GM12892 (cell line): ENCODE measurements at regions not wholly inside any gene's neighbourhood (a gene's known extent, or its start where the extent isn't known, plus 50 kb on each side); places are given as distances from the start of the nearest gene placed in this dataset.
"Not testable (repeated sequence)": the region's sequence is repeated elsewhere in the genome, so short reads cannot be mapped to it uniquely, and the experiment has no call there.

Experiments
- DNase-seq: peaks from one replicate; pipeline ENCODE4 v3.0.0; 2011; ENCODE audit not compliant: insufficient read length
- FAIRE-seq: peaks from 2 replicates; lab custom pipeline; 2011; peaks lifted over from hg19 to GRCh38; lab: Jason Lieb, UNC
- POLR2A ChIP-seq: IDR thresholded peaks from 2 replicates; pipeline ENCODE4 v1.6.1; 2011; ENCODE audit warnings: low read depth, low read length, control low read depth
- POLR2AphosphoS5 ChIP-seq: IDR thresholded peaks from 2 replicates; pipeline ENCODE4 v1.6.1; 2011; ENCODE audit warnings: low read depth, low read length, control low read depth
- TAF1 ChIP-seq: IDR thresholded peaks from 2 replicates; pipeline ENCODE4 v1.6.1; 2011; ENCODE audit warnings: low read depth, mild to moderate bottlenecking, control low read depth, low read length, borderline replicate concordance

DNA sequence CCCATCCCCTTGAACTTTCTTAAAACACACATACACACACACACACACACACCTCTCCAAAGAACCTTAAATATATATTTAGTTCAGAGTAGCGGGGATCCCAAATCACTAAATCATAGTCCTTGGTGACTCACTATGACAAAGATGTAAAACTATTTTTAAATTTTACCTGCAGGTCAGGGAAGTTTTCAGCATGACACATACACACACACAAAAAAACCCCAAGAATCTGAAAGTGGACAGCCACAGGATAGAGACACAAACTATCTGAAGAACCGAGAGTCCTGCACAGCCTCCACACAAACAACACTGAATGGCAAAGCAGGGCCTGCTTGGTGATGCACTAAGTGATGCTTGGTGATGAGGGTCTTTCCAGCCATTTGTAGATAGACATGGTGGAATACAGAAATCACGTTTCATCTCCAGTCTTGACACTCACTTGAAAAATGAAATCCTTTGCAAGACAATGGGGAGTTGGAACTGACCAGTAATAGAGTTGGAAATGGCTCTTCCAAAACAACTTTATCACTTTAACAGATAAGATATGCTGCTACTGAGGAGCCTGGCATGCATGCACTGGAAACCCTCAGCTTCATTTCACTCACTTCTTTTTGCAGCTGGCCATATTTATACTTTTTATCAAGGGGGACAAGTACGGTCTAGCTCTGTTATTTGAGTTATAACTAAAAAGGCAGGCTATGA is 307.3 kb downstream of the RAPGEF2 start:
- FAIRE-seq (no peak), DNase-seq (no peak)
- TF ChIP-seq POLR2A, result no peak
- TF ChIP-seq TAF1, result no peak
- no peak for TF ChIP-seq POLR2AphosphoS5

DNA sequence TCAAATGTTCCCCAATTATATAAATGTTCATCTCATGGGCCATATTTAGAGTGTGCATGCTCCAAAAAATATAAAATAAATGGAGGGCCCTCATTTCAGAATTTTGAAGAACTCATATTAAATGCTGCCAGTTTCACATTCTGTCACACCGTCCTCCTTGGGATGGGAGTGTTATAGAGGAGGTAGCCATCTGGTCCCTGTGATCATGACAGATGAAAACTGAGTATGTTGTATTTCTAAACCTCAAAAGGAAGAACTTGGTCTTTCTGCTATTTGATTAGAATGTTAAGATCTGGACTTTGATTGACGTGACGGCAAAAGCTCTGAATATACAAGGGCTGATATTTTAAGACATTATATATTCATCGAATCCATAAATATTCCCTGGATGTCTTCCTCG is 308.0 kb downstream of the RAPGEF2 start:
- DNase-seq (no peak), FAIRE-seq (no peak)
- TF ChIP-seq POLR2A, result no peak
- no peak for TF ChIP-seq POLR2AphosphoS5
- no peak for TF ChIP-seq TAF1

DNA sequence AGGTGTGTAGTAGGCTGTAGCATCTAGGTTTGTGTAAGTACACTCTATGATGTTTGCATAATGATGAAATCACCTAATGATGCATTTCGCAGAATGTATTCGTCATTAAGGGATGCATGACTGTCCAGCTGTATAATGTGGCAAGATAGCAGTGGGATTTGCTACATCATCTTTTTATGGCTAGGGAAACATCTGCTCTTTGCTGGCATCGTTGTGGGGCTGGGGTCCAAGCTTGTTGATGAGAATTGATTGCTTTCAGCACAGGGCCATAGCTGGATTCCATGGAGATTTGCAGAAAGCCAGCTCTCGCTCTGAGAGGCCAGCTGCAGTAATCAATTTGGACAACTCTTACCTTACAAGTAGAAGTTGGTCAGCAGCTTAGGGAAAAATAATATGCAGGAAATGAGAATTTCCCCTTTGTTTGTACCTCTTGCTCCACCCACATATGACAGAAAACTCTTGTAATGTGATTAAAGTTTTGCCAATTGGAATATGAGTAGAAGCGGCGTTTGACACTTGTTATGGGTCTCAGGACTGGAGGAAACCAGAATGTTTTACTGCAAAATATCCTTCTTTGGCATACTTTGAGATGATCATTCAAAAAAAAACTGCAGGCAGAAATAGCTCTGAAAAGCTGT is 310.5 kb downstream of the RAPGEF2 start:
- TF ChIP-seq POLR2AphosphoS5, result no peak
- FAIRE-seq, result no peak
- no peak for DNase-seq

DNA sequence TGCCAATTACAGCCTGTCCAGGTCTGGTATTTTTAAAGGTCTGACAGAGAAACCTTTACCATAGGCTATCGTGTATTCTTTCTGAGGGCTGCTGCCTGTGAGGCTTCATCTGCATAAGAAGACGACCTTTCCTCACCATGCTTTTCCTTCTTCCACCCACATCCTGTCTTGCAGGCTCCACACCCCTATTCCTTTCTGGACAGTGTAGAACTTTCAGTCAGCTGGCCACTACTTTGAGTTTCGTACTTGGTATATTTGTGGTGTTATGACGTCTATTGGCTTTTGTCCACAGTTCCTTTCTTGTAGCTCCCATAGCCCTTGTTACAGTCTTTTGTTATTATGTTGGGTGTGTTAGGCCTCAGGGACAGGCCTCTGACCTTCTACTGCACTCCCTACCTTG is 311.4 kb downstream of the RAPGEF2 start:
- FAIRE-seq (no peak), DNase-seq (no peak)
- TF ChIP-seq POLR2A (no peak), POLR2AphosphoS5 (no peak), TAF1 (no peak)

DNA sequence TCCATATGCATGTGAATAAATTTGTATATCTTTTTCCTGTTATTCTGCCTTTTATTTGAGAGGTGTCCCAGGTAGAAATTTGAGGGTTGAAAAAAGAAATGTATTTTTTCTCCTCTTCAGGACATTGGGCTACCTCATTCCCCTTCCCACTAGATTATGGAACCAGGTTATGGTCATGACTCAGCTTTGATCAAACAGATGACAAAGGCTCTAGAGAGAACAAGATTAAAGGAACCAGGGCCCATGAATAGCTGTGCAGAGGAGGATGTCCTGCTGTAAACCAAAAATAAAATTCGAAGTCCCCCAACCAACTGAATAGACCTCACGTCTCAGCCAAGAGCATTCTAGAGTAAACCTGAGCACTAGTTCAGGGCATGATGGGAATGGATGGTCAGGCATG is 313.2 kb downstream of the RAPGEF2 start:
- TF ChIP-seq TAF1 (no peak), POLR2AphosphoS5 (no peak), POLR2A (no peak)
- no peak for FAIRE-seq
- no peak for DNase-seq

DNA sequence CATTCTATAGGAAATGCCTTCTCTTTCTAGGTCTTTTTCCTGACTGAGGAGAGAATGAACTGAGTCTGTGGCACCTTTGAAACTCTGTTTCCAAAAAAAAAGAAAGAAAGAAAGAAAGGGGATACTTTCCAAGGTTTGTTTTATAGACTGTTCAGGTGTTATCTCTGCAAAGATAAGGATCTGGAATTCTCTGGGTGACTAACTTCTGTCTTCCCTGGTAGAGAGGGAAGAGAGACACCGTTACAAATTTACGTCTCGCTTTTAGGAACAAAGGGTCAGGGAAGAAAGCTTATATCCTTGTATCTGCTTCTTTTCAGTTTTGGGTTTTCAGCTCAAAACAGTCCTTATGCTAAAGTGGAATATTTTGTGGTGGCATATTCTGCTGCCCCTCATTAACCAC is 314.1 kb downstream of the RAPGEF2 start:
- FAIRE-seq (no peak), DNase-seq (no peak)
- no peak for TF ChIP-seq POLR2A
- TF ChIP-seq POLR2AphosphoS5, result no peak
- no peak for TF ChIP-seq TAF1

DNA sequence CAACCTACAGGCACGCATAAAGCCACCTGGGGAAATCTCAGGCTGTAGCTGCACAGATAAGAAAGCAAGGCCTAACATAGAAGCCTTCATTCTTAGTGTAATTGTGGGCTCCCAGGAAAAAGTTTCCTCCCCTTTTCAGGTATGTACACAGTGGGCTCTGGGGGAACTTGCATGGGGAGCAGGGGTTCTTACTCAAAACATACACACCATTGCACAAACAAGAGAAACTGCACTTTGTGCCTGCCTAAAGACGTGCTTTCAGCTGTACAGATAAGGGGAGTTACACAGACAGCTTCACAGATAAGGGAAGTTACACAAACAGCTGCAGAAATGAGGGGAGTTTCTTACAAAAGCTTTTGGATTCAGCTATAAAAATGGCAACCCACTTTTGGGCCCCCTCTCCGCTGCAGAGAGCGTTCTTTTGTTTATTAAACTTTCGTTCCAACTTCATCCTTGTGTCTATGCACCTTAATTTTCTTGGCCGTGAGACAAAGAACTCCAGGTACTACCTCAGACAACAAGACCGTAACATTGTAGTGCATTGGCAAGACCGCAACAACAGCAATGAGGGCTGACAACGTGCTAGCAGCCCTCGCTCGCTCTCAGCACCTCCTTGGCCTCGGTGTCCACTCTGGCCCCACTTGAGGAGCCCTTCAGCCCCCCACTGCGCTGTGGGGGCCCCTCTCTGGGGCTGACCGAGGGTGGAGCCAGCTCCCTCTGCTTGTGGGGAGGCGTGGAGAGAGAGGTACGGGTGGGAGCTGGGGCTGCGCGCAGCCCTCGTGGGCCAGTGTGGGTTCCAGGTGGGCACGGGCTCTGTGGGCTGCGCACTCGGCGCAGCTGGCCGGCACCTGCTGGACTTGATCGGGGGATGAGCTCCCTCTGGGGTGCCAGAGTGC is 317.5 kb downstream of the RAPGEF2 start:
- TF ChIP-seq POLR2AphosphoS5 (no peak), POLR2A (no peak), TAF1 (no peak)
- FAIRE-seq (no peak), DNase-seq (no peak)

DNA sequence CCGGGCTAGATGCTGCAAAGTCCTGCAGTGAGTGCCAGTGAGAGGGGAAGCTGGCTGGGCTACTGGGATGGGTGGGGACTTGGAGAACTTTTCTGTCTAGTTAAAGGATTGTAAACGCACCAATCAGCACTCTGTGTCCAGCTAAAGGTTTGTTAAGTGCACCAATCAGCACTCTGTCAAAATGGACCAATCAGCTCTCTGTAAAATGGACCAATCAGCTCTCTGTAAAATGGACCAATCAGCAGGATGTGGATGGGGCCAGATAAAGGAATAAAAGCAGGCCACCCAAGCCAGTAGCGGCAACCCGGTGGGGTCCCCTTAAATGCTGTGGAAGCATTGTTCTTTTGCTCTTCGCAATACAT is 318.2 kb downstream of the RAPGEF2 start:
- DNase-seq, FAIRE-seq: not testable (repeated sequence)

DNA sequence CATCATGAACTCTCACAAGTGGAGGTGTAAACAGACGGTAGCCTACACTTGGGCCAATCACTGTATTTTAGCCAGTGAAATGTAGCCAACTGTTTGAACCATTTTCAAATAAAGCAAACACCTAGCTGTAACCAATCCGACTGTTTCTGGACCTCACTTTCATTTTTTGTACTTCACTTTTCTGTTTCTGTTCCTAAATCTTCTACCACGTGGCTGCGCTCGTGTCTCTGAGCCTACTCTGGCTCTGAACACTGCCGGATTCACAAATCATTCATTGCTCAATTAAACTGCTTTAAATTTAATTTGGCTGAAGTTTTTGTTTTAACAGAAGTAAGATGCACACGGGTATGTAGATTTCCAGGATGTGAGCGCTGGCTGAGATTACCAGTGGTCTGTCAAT is 319.1 kb downstream of the RAPGEF2 start:
- FAIRE-seq (no peak), DNase-seq (no peak)
- no peak for TF ChIP-seq POLR2A
- no peak for TF ChIP-seq POLR2AphosphoS5
- no peak for TF ChIP-seq TAF1

DNA sequence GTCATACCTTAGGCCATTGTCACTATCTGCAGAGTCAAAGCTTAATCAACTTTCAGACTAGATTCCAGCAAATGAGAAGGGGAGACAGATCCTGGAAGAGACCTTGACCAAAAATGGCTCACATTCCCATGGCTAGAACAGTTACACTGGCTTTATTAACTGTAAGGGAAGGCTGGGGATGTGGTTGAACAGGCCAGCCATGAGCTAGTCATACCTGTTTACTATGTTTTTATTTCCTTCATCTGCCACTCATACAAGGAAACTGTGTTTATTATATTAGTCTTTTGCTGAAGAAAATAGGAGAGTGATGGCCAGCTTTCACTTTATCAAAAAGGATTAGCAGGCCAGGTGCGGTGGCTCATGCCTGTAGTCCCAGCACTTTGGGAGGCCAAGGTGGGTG is 319.7 kb downstream of the RAPGEF2 start:
- DNase-seq, result no peak
- FAIRE-seq, result no peak
- no peak for TF ChIP-seq POLR2A
- no peak for TF ChIP-seq POLR2AphosphoS5
- TF ChIP-seq TAF1, result no peak

DNA sequence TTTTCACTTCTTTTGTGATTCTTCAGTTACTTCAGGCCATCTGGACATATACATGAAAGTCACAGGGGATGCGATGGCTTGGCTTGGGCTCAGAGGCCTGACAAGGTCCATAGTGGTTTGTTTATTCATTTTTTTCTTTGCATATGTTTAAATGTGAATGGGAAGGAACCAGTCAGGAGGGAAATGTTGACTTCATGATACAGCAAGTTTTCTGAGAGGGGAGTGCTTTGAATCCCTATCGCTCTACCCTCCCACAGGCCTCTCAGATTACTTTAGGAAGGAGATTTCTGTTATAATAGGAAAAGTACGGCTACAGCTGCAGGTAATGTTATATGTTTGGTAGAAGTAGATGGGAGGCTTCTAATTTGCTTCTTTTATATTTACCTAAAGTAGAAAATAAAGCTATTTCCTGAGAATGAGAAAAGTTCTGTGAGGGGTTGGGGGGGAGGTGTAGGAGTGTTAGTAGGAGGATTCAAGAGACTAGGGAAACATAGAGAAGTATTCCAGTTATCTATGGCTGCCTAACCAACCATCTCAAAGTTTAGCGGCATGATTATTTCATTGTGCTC is 322.9 kb downstream of the RAPGEF2 start:
- DNase-seq (no peak), FAIRE-seq (no peak)
- TF ChIP-seq POLR2A, result no peak
- TF ChIP-seq TAF1, result no peak
- TF ChIP-seq POLR2AphosphoS5, result no peak
